Hepatocyte (in vitro differentiated cells): ENCODE measurements at regions not wholly inside any gene's neighbourhood (a gene's known extent, or its start where the extent isn't known, plus 50 kb on each side); places are given as distances from the start of the nearest gene placed in this dataset.
"Not testable (repeated sequence)": the region's sequence is repeated elsewhere in the genome, so short reads cannot be mapped to it uniquely, and the experiment has no call there.

Source experiments
- DNase-seq: peaks from one replicate; pipeline ENCODE4 v3.0.0-alpha.2; 2016; ENCODE audit warnings: low spot score
- H2AFZ ChIP-seq: fragments of 200-600 bp; sonication (generic); 2 replicates; pipeline ENCODE4 v1.6.0; 2016; ENCODE audit warnings: antibody characterized with exemption, mild to moderate bottlenecking
- H3K27ac ChIP-seq: fragments of 200-600 bp; sonication (generic); 2 replicates; pipeline ENCODE4 v1.5.1; 2016; ENCODE audit warnings: mild to moderate bottlenecking
- H3K27me3 ChIP-seq: fragments of 200-600 bp; sonication (generic); 2 replicates; pipeline ENCODE4 v1.6.1; 2016
- H3K36me3 ChIP-seq: fragments of 200-600 bp; sonication (generic); replicated peaks from 2 replicates; pipeline ENCODE4 v1.5.1; 2016; ENCODE audit warnings: low read depth; ENCODE audit not compliant: insufficient read depth
- H3K4me1 ChIP-seq: fragments of 200-600 bp; sonication (generic); 2 replicates; pipeline ENCODE4 v1.5.1; 2016; ENCODE audit warnings: mild to moderate bottlenecking, moderate library complexity; ENCODE audit not compliant: insufficient read depth
- H3K4me2 ChIP-seq: fragments of 200-600 bp; sonication (generic); 2 replicates; pipeline ENCODE4 v1.6.0; 2016
- H3K4me3 ChIP-seq: fragments of 200-600 bp; sonication (generic); 2 replicates; pipeline ENCODE4 v1.5.1; 2016; ENCODE audit warnings: mild to moderate bottlenecking
- H3K79me2 ChIP-seq: fragments of 200-600 bp; sonication (generic); 2 replicates; pipeline ENCODE4 v1.6.0; 2017; ENCODE audit warnings: mild to moderate bottlenecking
- H3K9me2 ChIP-seq: fragments of 200-600 bp; sonication (generic); replicated peaks from 2 replicates; pipeline ENCODE4 v1.6.0; 2017; ENCODE audit warnings: mild to moderate bottlenecking; ENCODE audit not compliant: insufficient read depth
- H3K9me3 ChIP-seq: fragments of 200-600 bp; sonication (generic); 2 replicates; pipeline ENCODE4 v1.5.1; 2016; ENCODE audit warnings: low read depth, mild to moderate bottlenecking
- H4K20me1 ChIP-seq: fragments of 200-600 bp; sonication (generic); 2 replicates; pipeline ENCODE4 v1.6.0; 2016; ENCODE audit warnings: mild to moderate bottlenecking; ENCODE audit not compliant: insufficient read depth, poor library complexity, severe bottlenecking
- EZH2 ChIP-seq: fragments of 200-600 bp; sonication (generic); IDR thresholded peaks from 2 replicates; pipeline ENCODE4 v1.6.1; 2016; ENCODE audit warnings: antibody characterized with exemption, mild to moderate bottlenecking, borderline replicate concordance
- EZH2phosphoT487 ChIP-seq: fragments of 200-600 bp; sonication (generic); IDR thresholded peaks from one replicate; pipeline ENCODE4 v1.6.1; 2018; ENCODE audit warnings: antibody characterized with exemption, mild to moderate bottlenecking, low read depth, moderate library complexity; ENCODE audit not compliant: unreplicated experiment, severe bottlenecking
- WGBS: methylation state at CpG from one replicate; pipeline ENCODE4 v1.1.6; 2016; ENCODE audit warnings: low lambda C conversion rate; ENCODE audit errors: missing lambda C conversion rate; 5-methylcytosine and 5-hydroxymethylcytosine counted together
- TF ChIP-seq, protein P1 (sequence below): fragments of 200-600 bp; sonication (generic); IDR thresholded peaks from 2 replicates; pipeline ENCODE4 v1.5.1; 2016; ENCODE audit warnings: antibody characterized with exemption, mild to moderate bottlenecking; ENCODE audit not compliant: poor library complexity

DNA sequence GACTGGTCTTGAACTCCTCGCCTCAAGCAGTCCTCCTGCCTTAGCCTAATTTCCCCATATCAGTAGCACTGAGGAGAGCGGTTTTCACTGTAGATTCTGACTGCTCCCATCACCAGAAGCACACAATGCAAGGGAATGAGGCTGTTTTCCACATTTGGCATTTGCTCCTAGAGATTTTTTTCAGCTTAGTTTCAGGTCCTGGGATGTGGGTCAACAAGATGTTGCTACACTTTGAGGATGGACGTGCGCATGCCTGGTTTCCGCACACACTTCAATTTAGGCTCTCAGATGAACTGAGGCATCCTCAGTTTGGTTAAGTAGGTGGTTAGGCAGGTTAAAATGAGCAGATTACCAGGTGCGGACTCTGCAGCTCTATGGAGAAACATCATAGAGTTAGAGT lies 287.1 kb upstream of the LYZL1 start:
- H3K4me3 ChIP-seq: no peak overlapping the region
- H3K9me2 ChIP-seq: no peaks in the 10 kb centered on the region
- 96% methylated on average over 6 of the region's 6 CpGs for WGBS
- no peaks in the 10 kb centered on the region for H3K36me3 ChIP-seq
- no peak overlapping the region for H3K27ac ChIP-seq
- no peak for TF ChIP-seq EZH2phosphoT487
- TF ChIP-seq, protein P1, sequence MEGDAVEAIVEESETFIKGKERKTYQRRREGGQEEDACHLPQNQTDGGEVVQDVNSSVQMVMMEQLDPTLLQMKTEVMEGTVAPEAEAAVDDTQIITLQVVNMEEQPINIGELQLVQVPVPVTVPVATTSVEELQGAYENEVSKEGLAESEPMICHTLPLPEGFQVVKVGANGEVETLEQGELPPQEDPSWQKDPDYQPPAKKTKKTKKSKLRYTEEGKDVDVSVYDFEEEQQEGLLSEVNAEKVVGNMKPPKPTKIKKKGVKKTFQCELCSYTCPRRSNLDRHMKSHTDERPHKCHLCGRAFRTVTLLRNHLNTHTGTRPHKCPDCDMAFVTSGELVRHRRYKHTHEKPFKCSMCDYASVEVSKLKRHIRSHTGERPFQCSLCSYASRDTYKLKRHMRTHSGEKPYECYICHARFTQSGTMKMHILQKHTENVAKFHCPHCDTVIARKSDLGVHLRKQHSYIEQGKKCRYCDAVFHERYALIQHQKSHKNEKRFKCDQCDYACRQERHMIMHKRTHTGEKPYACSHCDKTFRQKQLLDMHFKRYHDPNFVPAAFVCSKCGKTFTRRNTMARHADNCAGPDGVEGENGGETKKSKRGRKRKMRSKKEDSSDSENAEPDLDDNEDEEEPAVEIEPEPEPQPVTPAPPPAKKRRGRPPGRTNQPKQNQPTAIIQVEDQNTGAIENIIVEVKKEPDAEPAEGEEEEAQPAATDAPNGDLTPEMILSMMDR: no peak
- no peak for TF ChIP-seq EZH2
- no peaks in the 10 kb centered on the region for H3K27me3 ChIP-seq
- no peak for DNase-seq
- H4K20me1 ChIP-seq: no peaks in the 10 kb centered on the region
- peaks cover 10% of the 10 kb centered on the region for H3K4me1 ChIP-seq
- H2AFZ ChIP-seq: no peak overlapping the region
- H3K79me2 ChIP-seq: no peaks in the 10 kb centered on the region
- no peaks in the 10 kb centered on the region for H3K9me3 ChIP-seq
- H3K4me2 ChIP-seq: no peak overlapping the region

DNA sequence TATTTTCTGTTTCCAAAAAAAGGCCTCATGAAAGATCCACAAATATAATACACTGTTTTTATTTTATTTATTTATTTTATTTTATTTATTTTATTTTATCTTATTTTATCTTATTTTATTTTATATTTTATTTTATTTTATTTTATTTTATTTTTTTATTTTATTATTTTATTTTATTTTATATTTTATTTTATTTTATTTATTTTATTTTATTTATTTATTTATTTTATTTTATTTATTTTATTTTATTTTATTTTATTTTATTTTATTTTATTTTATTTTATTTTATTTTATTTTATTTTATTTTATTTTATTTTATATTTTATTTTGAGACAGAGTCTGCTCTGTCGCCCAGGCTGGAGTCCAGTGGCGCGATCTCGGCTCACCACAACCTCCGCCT lies 285.9 kb upstream of the LYZL1 start:
- not testable (repeated sequence) for H3K27me3 ChIP-seq, H3K4me1 ChIP-seq, H3K9me3 ChIP-seq, H3K79me2 ChIP-seq, H2AFZ ChIP-seq, H3K27ac ChIP-seq, H3K36me3 ChIP-seq, H3K9me2 ChIP-seq, H4K20me1 ChIP-seq, H3K4me2 ChIP-seq, DNase-seq, H3K4me3 ChIP-seq
- 96% methylated on average over 5 of the region's 5 CpGs for WGBS

DNA sequence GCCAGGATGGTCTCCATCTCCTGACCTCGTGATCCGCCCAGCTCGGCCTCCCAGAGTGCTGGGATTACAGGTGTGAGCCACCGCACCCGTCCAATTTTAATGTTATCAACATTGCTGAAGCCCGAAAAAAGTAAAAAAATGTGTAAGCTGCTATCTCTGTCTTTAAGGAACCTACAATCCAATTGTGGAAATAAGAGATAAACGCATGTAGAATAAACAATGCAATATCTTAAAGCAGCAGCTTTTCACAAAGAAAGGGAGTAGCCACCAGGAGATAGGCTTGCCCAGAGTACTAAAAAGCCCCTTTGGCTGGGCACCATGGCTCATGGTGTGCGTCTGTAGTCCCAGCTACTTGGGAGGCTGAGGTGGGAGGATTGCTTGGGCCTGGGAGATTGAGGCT lies 282.9 kb upstream of the LYZL1 start:
- 78% methylated on average over 8 of the region's 8 CpGs for WGBS
- H4K20me1 ChIP-seq: no peaks in the 10 kb centered on the region
- no peak overlapping the region for H3K27ac ChIP-seq
- TF ChIP-seq EZH2phosphoT487 (no peak), EZH2 (no peak)
- TF ChIP-seq, protein P1: no peak
- no peak overlapping the region for H2AFZ ChIP-seq
- H3K9me2 ChIP-seq: no peaks in the 10 kb centered on the region
- H3K4me3 ChIP-seq: no peak overlapping the region
- no peaks in the 10 kb centered on the region for H3K9me3 ChIP-seq
- no peaks in the 10 kb centered on the region for H3K79me2 ChIP-seq
- H3K4me2 ChIP-seq: no peak overlapping the region
- peaks cover 12% of the 10 kb centered on the region for H3K4me1 ChIP-seq
- no peak for DNase-seq
- no peaks in the 10 kb centered on the region for H3K36me3 ChIP-seq
- no peaks in the 10 kb centered on the region for H3K27me3 ChIP-seq

DNA sequence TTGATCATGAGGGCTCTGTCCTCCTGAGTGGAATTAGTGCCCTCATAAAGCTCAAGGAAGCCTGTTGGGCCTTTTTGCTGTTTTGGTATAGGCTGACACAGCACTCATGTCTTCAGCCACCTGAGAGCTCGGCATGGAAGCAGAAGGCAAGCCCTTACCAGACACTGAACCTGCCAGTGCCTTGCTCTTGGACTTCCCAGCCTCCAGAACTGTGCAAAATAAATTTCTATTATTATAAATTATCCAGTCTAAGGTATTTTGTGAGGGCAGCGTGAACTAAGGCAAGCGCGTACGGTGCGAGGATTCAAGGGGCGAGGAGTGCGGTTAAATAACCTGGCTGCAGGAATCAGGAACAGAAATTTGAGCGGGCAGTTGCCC lies 281.5 kb upstream of the LYZL1 start:
- Histone ChIP-seq H3K4me2 (no peak overlapping the region), H3K4me1 (peaks cover 12% of the 10 kb centered on the region), H3K36me3 (no peaks in the 10 kb centered on the region), H3K9me2 (no peaks in the 10 kb centered on the region), H3K27ac (no peak overlapping the region), H3K27me3 (no peaks in the 10 kb centered on the region), H3K79me2 (no peaks in the 10 kb centered on the region), H2AFZ (no peak overlapping the region), H3K9me3 (no peaks in the 10 kb centered on the region), H4K20me1 (no peaks in the 10 kb centered on the region), H3K4me3 (no peak overlapping the region)
- WGBS: 91% methylated on average over 9 of the region's 9 CpGs
- DNase-seq: no peak
- TF ChIP-seq EZH2 (no peak), EZH2phosphoT487 (no peak)
- TF ChIP-seq, protein P1: no peak
